Sigmoid colon (tissue), 6 donors: ENCODE measurements at regions not wholly inside any gene's neighbourhood (a gene's known extent, or its start where the extent isn't known, plus 50 kb on each side); places are given as distances from the start of the nearest gene placed in this dataset.

Source experiments
- DNase-seq: peaks from one replicate; pipeline ENCODE4 v3.0.0-alpha.2; 2019
- H3K27ac ChIP-seq, 4 donors: fragments of 200-600 bp; sonication (generic); one replicate each; pipeline ENCODE4 v1.5.1; 2016 to 2019; ENCODE audit warnings: mild to moderate bottlenecking in 1 of 4
- H3K27me3 ChIP-seq, 3 donors: fragments of 200-600 bp; sonication (generic); one replicate each; pipeline ENCODE4 v1.5.1; 2019; ENCODE audit warnings: mild to moderate bottlenecking in 1 of 3
- H3K36me3 ChIP-seq, 4 donors: fragments of 200-600 bp; sonication (generic); one replicate each; pipeline ENCODE4 v1.5.1; 2016 to 2019
- H3K4me1 ChIP-seq, 4 donors: fragments of 200-600 bp; sonication (generic); one replicate each; pipeline ENCODE4 v1.5.1; 2017 to 2019
- H3K4me3 ChIP-seq, 4 donors: fragments of 200-600 bp; sonication (generic); one replicate each; pipeline ENCODE4 v1.5.1; 2017 to 2019; ENCODE audit warnings: mild to moderate bottlenecking in 2 of 4, moderate library complexity in 1 of 4
- H3K9me3 ChIP-seq, 4 donors: fragments of 200-600 bp in 3 of 4; sonication (generic) in 3 of 4; one replicate each; pipeline versions ENCODE4 v1.5.1 to v1.6.1; 2013 to 2019
- CTCF ChIP-seq, 4 experiments: fragments of 450-650 bp in 3 of 4; fragments of 200-600 bp in 1 of 4; IDR thresholded peaks; one replicate each; pipeline ENCODE4 v1.5.1; 2016 to 2019; ENCODE audit warnings: antibody characterized with exemption in 4 of 4, mild to moderate bottlenecking in 3 of 4, moderate library complexity in 2 of 4
- EP300 ChIP-seq, 4 donors: sonication (generic); formaldehyde crosslinking; IDR thresholded peaks; one replicate each; pipeline ENCODE4 v1.6.1; 2017; ENCODE audit warnings: antibody characterized with exemption in 4 of 4
- POLR2A ChIP-seq, 2 donors: fragments of 450-650 bp; IDR thresholded peaks; one replicate each; pipeline ENCODE4 v1.6.1; 2016; ENCODE audit warnings: antibody characterized with exemption in 2 of 2, mild to moderate bottlenecking in 2 of 2, moderate library complexity in 2 of 2
- POLR2AphosphoS5 ChIP-seq, 4 donors: sonication (generic); formaldehyde crosslinking; IDR thresholded peaks; one replicate each; pipeline ENCODE4 v1.6.1; 2017; ENCODE audit warnings: antibody characterized with exemption in 4 of 4
- WGBS, 2 donors: extraction: QIAGEN DNeasy Blood & Tissue Kit; methylation state at CpG; one replicate each; pipeline ENCODE4 v1.1.7; 2013; 5-methylcytosine and 5-hydroxymethylcytosine counted together
- intact Hi-C: fragments of 100-400 bp; cut with DNase I; formaldehyde crosslinking; loops from one replicate; pipeline ENCODE4 v1.15.1; 2023
- donor health status: healthy with polysubstance abuse.
- donor health status: healthy.

GRCh38 chr7:46015107-46015868 lies 94.2 kb upstream of the IGFBP3 start:
- Histone ChIP-seq H3K4me3 (no peak overlapping the region), H3K4me1 (no peaks in the 10 kb centered on the region), H3K36me3 (no peaks in the 10 kb centered on the region), H3K9me3 (no peaks in the 10 kb centered on the region), H3K27ac (no peak overlapping the region), H3K27me3 (no peaks in the 10 kb centered on the region)
- TF ChIP-seq CTCF (IDR thresholded peaks at IDR 0.05) (no peak), POLR2AphosphoS5 (IDR thresholded peaks at IDR 0.05) (no peak), EP300 (IDR thresholded peaks at IDR 0.05) (no peak), POLR2A (IDR thresholded peaks at IDR 0.05) (no peak)
- intact Hi-C loops: no loop called here
- no peak for DNase-seq
- WGBS, 2 donors: 48 to 49% methylated on average over 13 of the region's 13 CpGs

GRCh38 chr7:46011501-46011900 lies 90.4 kb upstream of the IGFBP3 start:
- no peaks in the 10 kb centered on the region for H3K9me3 ChIP-seq
- TF ChIP-seq POLR2AphosphoS5 (IDR thresholded peaks at IDR 0.05): no peak
- TF ChIP-seq POLR2A (IDR thresholded peaks at IDR 0.05): no peak
- no peak for TF ChIP-seq CTCF (IDR thresholded peaks at IDR 0.05)
- no peak for TF ChIP-seq EP300 (IDR thresholded peaks at IDR 0.05)
- H3K27ac ChIP-seq: no peak overlapping the region
- H3K4me1 ChIP-seq: no peaks in the 10 kb centered on the region
- intact Hi-C loops: no loop called here
- no peak for DNase-seq
- H3K36me3 ChIP-seq: no peaks in the 10 kb centered on the region
- H3K4me3 ChIP-seq: no peak overlapping the region
- WGBS, 2 donors: 9% methylated on average over 1 of the region's 1 CpG
- H3K27me3 ChIP-seq: no peaks in the 10 kb centered on the region

GRCh38 chr7:46011059-46011458 lies 90.0 kb upstream of the IGFBP3 start:
- WGBS, 2 donors: 60 to 82% methylated on average over 2 of the region's 2 CpGs
- Histone ChIP-seq H3K27me3 (no peaks in the 10 kb centered on the region), H3K9me3 (no peaks in the 10 kb centered on the region), H3K36me3 (no peaks in the 10 kb centered on the region), H3K27ac (no peak overlapping the region), H3K4me3 (no peak overlapping the region), H3K4me1 (no peaks in the 10 kb centered on the region)
- DNase-seq: no peak
- intact Hi-C loops: no loop called here
- no peak for TF ChIP-seq POLR2A (IDR thresholded peaks at IDR 0.05)
- TF ChIP-seq POLR2AphosphoS5 (IDR thresholded peaks at IDR 0.05): no peak
- TF ChIP-seq EP300 (IDR thresholded peaks at IDR 0.05): no peak
- TF ChIP-seq CTCF (IDR thresholded peaks at IDR 0.05): no peak

- no peak for TF ChIP-seq POLR2AphosphoS5 (IDR thresholded peaks at IDR 0.05)
- no peak for TF ChIP-seq EP300 (IDR thresholded peaks at IDR 0.05)
- TF ChIP-seq CTCF (IDR thresholded peaks at IDR 0.05): no peak
- TF ChIP-seq POLR2A (IDR thresholded peaks at IDR 0.05): no peak
- no peaks in the 10 kb centered on the region for H3K4me1 ChIP-seq
- H3K9me3 ChIP-seq: no peaks in the 10 kb centered on the region
- H3K36me3 ChIP-seq: no peaks in the 10 kb centered on the region
- H3K27ac ChIP-seq: no peak overlapping the region
- no peak for DNase-seq
- WGBS, 2 donors: 80 to 82% methylated on average over 2 of the region's 2 CpGs
- H3K27me3 ChIP-seq: no peaks in the 10 kb centered on the region
- H3K4me3 ChIP-seq: no peak overlapping the region
- intact Hi-C loops: no loop called here
Measured at GRCh38 chr7:46009211-46009610, 88.1 kb upstream of the IGFBP3 start.
